H1 (cell line): ENCODE measurements at regions not wholly inside any gene's neighbourhood (a gene's known extent, or its start where the extent isn't known, plus 50 kb on each side); places are given as distances from the start of the nearest gene placed in this dataset.

ENCODE experiments used
- CEBPB ChIP-seq: IDR thresholded peaks from 2 replicates; pipeline ENCODE4 v1.6.1; 2012; ENCODE audit warnings: low read depth, low read length
- CHD2 ChIP-seq: IDR thresholded peaks from 2 replicates; pipeline ENCODE4 v1.6.1; 2012; ENCODE audit warnings: low read length, improper control_type of control experiment
- CTCF ChIP-seq, 3 experiments: IDR thresholded peaks; 1 replicate in 2 of 3; 2 replicates in 1 of 3; pipeline versions ENCODE4 v1.5.1 to v1.6.1; 2011; ENCODE audit warnings: low read length in 3 of 3, mild to moderate bottlenecking in 3 of 3, inconsistent platforms in 2 of 3, low read depth in 1 of 3, moderate library complexity in 1 of 3; ENCODE audit not compliant: insufficient read depth in 1 of 3; ENCODE audit errors: control extremely low read depth in 1 of 3
- EZH2 ChIP-seq: fragments of 200-600 bp; sonication (generic); IDR thresholded peaks from 2 replicates; pipeline ENCODE4 v1.7.1; 2012; ENCODE audit warnings: low read depth, mild to moderate bottlenecking, moderate library complexity, low read length, inconsistent platforms; ENCODE audit not compliant: severe bottlenecking
- GTF2F1 ChIP-seq: IDR thresholded peaks from 2 replicates; pipeline ENCODE4 v1.6.1; 2012; ENCODE audit warnings: low read depth, low read length, improper control_type of control experiment, borderline replicate concordance
- MAX ChIP-seq: IDR thresholded peaks from 2 replicates; pipeline ENCODE4 v1.6.1; 2012; ENCODE audit warnings: inconsistent platforms
- POLR2A ChIP-seq, 2 experiments: IDR thresholded peaks; 1 replicate in 1 of 2; 2 replicates in 1 of 2; pipeline ENCODE4 v1.6.1; 2011; ENCODE audit warnings: low read depth in 2 of 2, low read length in 2 of 2, mild to moderate bottlenecking in 2 of 2; ENCODE audit errors: control extremely low read depth in 1 of 2
- RAD21 ChIP-seq, 2 experiments: IDR thresholded peaks in 1 of 2; conservative IDR thresholded peaks in 1 of 2; 2 replicates each; pipeline ENCODE4 v1.6.1; 2011; ENCODE audit warnings: low read depth in 2 of 2, low read length in 2 of 2, improper control_type of control experiment in 1 of 2, inconsistent platforms in 1 of 2, mild to moderate bottlenecking in 1 of 2, moderate library complexity in 1 of 2
- SIX5 ChIP-seq: IDR thresholded peaks from 2 replicates; pipeline ENCODE4 v1.6.1; 2011; ENCODE audit warnings: mild to moderate bottlenecking, low read depth, low read length
- SP2 ChIP-seq: IDR thresholded peaks from 2 replicates; pipeline ENCODE4 v1.6.1; 2012; ENCODE audit warnings: mild to moderate bottlenecking, low read length, inconsistent platforms
- SUZ12 ChIP-seq: fragments of 200-600 bp; sonication (generic); IDR thresholded peaks from 2 replicates; pipeline ENCODE4 v1.6.1; 2012; ENCODE audit warnings: mild to moderate bottlenecking, inconsistent platforms, low read length, moderate library complexity, mixed read lengths
- TBP ChIP-seq: IDR thresholded peaks from 2 replicates; pipeline ENCODE4 v1.6.1; 2011; ENCODE audit warnings: low read depth, low read length, improper control_type of control experiment

- TF ChIP-seq MAX (no peak), SIX5 (no peak), SUZ12 (no peak), TBP (no peak), EZH2 (no peak), GTF2F1 (no peak), POLR2A (IDR thresholded peaks at IDR 0.05; ENCODE audit: control extremely low read depth in 1 of 2, low read depth in 2 of 2, low read length in 2 of 2) (no peak), CTCF (IDR thresholded peaks at IDR 0.05; ENCODE audit: control extremely low read depth in 1 of 3, insufficient read depth in 1 of 3, low read depth in 1 of 3, low read length in 3 of 3) (no peak), RAD21 (IDR thresholded peaks at IDR 0.05 in 1 of 2, conservative IDR thresholded peaks at IDR 0.05 in 1 of 2; ENCODE audit: low read depth in 2 of 2, low read length in 2 of 2) (no peak), SP2 (no peak), CEBPB (no peak), CHD2 (no peak)
These were observed 172.3 kb downstream of the ARL6IP6 start for GRCh38 chr2:152890736-152891135.
